SK-N-SH (cell line): ENCODE measurements at regions not wholly inside any gene's neighbourhood (a gene's known extent, or its start where the extent isn't known, plus 50 kb on each side); places are given as distances from the start of the nearest gene placed in this dataset.

Source experiments
- CTCF ChIA-PET: fragments of 300-600, 350-600 bp; formaldehyde crosslinking; extraction: SDS; loops from one replicate; lab custom pipeline; 2021; lab: Yijun Ruan, JAX
- POLR2A ChIA-PET: fragments of 350-600 bp; sonication (Branson Sonifier 250); formaldehyde crosslinking; extraction: SDS; loops from one replicate; lab custom pipeline; 2020; ENCODE audit warnings: antibody characterized with exemption, inconsistent platforms; lab: Yijun Ruan, JAX
- DNase-seq: peaks from one replicate; pipeline ENCODE4 v3.0.0; 2012
- H2AFZ ChIP-seq: fragments of 200-600 bp; sonication (generic); 2 replicates; pipeline ENCODE4 v1.8.1; 2016; ENCODE audit warnings: antibody characterized with exemption, mild to moderate bottlenecking, low read depth
- H3F3A ChIP-seq: fragments of 200-600 bp; sonication (generic); replicated peaks from 2 replicates; pipeline ENCODE3; 2016; ENCODE audit warnings: antibody characterized with exemption, mild to moderate bottlenecking; ENCODE audit not compliant: insufficient read depth
- H3K27ac ChIP-seq, 2 experiments: fragments of 200-500 bp in 1 of 2; fragments of 200-600 bp in 1 of 2; sonication (Bioruptor generic) in 1 of 2; sonication (generic), shearing (Covaris generic) in 1 of 2; 2 replicates each; pipeline versions ENCODE4 v1.5.1 to v1.6.1; 2014 to 2016; ENCODE audit warnings: low read depth in 2 of 2, inconsistent platforms in 1 of 2, low read length in 1 of 2, mild to moderate bottlenecking in 1 of 2, mixed read lengths in 1 of 2
- H3K27me3 ChIP-seq: fragments of 200-600 bp; sonication (generic), shearing (Covaris generic); 2 replicates; pipeline ENCODE4 v1.6.1; 2016; ENCODE audit warnings: mixed run types; ENCODE audit not compliant: insufficient read depth
- H3K36me3 ChIP-seq, 2 experiments: fragments of 200-500 bp in 1 of 2; fragments of 200-600 bp in 1 of 2; sonication (Bioruptor generic) in 1 of 2; sonication (generic) in 1 of 2; replicated peaks in 1 of 2; 2 replicates each; pipeline versions ENCODE3 to v1.5.1; 2014 to 2016; ENCODE audit warnings: low read length in 1 of 2, mild to moderate bottlenecking in 1 of 2; ENCODE audit not compliant: insufficient read depth in 2 of 2, control insufficient read depth in 1 of 2
- H3K4me1 ChIP-seq, 2 experiments: fragments of 200-500 bp in 1 of 2; fragments of 200-600 bp in 1 of 2; sonication (Bioruptor generic) in 1 of 2; sonication (generic), shearing (Covaris generic) in 1 of 2; 2 replicates each; pipeline versions ENCODE4 v1.5.1 to v1.6.1; 2014 to 2016; ENCODE audit warnings: low read depth in 1 of 2, low read length in 1 of 2, mixed run types in 1 of 2; ENCODE audit not compliant: insufficient read depth in 2 of 2, control insufficient read depth in 1 of 2
- H3K4me2 ChIP-seq: fragments of 200-600 bp; sonication (generic), shearing (Covaris generic); 2 replicates; pipeline ENCODE4 v1.6.1; 2017; ENCODE audit warnings: mixed run types
- H3K4me3 ChIP-seq, 2 experiments: fragments of 200-500 bp in 1 of 2; fragments of 200-600 bp in 1 of 2; sonication (Bioruptor generic) in 1 of 2; sonication (generic), shearing (Covaris generic) in 1 of 2; 2 replicates each; pipeline versions ENCODE4 v1.5.1 to v1.8.1; 2014 to 2016; ENCODE audit warnings: low read depth in 2 of 2, inconsistent platforms in 1 of 2, low read length in 1 of 2, mild to moderate bottlenecking in 1 of 2, mixed read lengths in 1 of 2, moderate library complexity in 1 of 2
- H3K79me2 ChIP-seq: fragments of 200-600 bp; sonication (generic); 2 replicates; pipeline ENCODE4 v1.8.1; 2017; ENCODE audit warnings: mild to moderate bottlenecking; ENCODE audit not compliant: insufficient read depth
- H3K9ac ChIP-seq: fragments of 200-600 bp; sonication (generic); 2 replicates; pipeline ENCODE4 v1.6.1; 2017; ENCODE audit warnings: mixed run types
- H3K9me2 ChIP-seq: fragments of 200-600 bp; sonication (generic); 2 replicates; pipeline ENCODE4 v1.6.1; 2017; ENCODE audit warnings: mixed run types
- H3K9me3 ChIP-seq: fragments of 200-600 bp; sonication (generic); 2 replicates; pipeline ENCODE4 v1.6.1; 2017; ENCODE audit warnings: mixed run types, mild to moderate bottlenecking, moderate library complexity
- H4K20me1 ChIP-seq: fragments of 200-600 bp; sonication (generic); 2 replicates; pipeline ENCODE4 v1.6.1; 2017; ENCODE audit warnings: mild to moderate bottlenecking, mixed run types; ENCODE audit not compliant: insufficient read depth
- CTCF ChIP-seq: fragments of 200-600 bp; sonication (generic); IDR thresholded peaks from 2 replicates; pipeline ENCODE4 v1.6.1; 2017; ENCODE audit warnings: antibody characterized with exemption, mild to moderate bottlenecking, moderate library complexity
- ELF1 ChIP-seq: IDR thresholded peaks from 2 replicates; pipeline ENCODE4 v1.4.0; 2012
- EP300 ChIP-seq, 2 experiments: IDR thresholded peaks; 2 replicates each; pipeline versions ENCODE4 v1.4.0 to v1.6.1; 2012; ENCODE audit warnings: borderline replicate concordance in 1 of 2, low read depth in 1 of 2, low read length in 1 of 2
- FOXJ3 ChIP-seq: sonication (generic); formaldehyde crosslinking; IDR thresholded peaks from 2 replicates; pipeline ENCODE4 v1.5.1; 2020; ENCODE audit warnings: mild to moderate bottlenecking, missing genetic modification reagents
- FOXM1 ChIP-seq: IDR thresholded peaks from 2 replicates; pipeline ENCODE4 v1.4.0; 2012; ENCODE audit warnings: low read depth, mild to moderate bottlenecking
- GATA2 ChIP-seq: sonication (generic); formaldehyde crosslinking; IDR thresholded peaks from 2 replicates; pipeline ENCODE4 v1.5.0; 2020; ENCODE audit warnings: mild to moderate bottlenecking, missing genetic modification reagents
- IRF3 ChIP-seq: fragments of 150-350 bp; IDR thresholded peaks from 2 replicates; pipeline ENCODE4 v1.6.1; 2016; ENCODE audit warnings: mild to moderate bottlenecking, low read depth, low read length
- JUND ChIP-seq: IDR thresholded peaks from 2 replicates; pipeline ENCODE4 v1.4.0; 2012
- MAX ChIP-seq: IDR thresholded peaks from 2 replicates; pipeline ENCODE4 v1.4.0; 2012; ENCODE audit warnings: low read depth
- NFIC ChIP-seq: IDR thresholded peaks from 2 replicates; pipeline ENCODE4 v1.4.0; 2012; ENCODE audit warnings: borderline replicate concordance
- NRF1 ChIP-seq: IDR thresholded peaks from 2 replicates; pipeline ENCODE4 v1.6.1; 2012; ENCODE audit warnings: low read depth, mild to moderate bottlenecking, low read length
- PBX3 ChIP-seq: IDR thresholded peaks from 2 replicates; pipeline ENCODE4; 2012
- RAD21 ChIP-seq: IDR thresholded peaks from 2 replicates; pipeline ENCODE4 v1.6.1; 2012; ENCODE audit warnings: mild to moderate bottlenecking, low read length
- REST ChIP-seq: IDR thresholded peaks from 2 replicates; pipeline ENCODE4 v1.6.1; 2012; ENCODE audit warnings: mild to moderate bottlenecking, low read depth, low read length, moderate library complexity
- TAF1 ChIP-seq: IDR thresholded peaks from 2 replicates; pipeline ENCODE4 v1.6.1; 2012; ENCODE audit warnings: low read depth, mild to moderate bottlenecking, low read length, moderate library complexity, borderline replicate concordance
- TCF12 ChIP-seq: IDR thresholded peaks from 2 replicates; pipeline ENCODE4 v1.4.0; 2012
- USF1 ChIP-seq: IDR thresholded peaks from 2 replicates; pipeline ENCODE4 v1.4.0; 2012; ENCODE audit warnings: low read depth, borderline replicate concordance
- YY1 ChIP-seq: IDR thresholded peaks from 2 replicates; pipeline ENCODE4 v1.4.0; 2012; ENCODE audit warnings: low read depth, mild to moderate bottlenecking
- WGBS: methylation state at CpG from one replicate; pipeline ENCODE4 v1.1.6; 2017; ENCODE audit warnings: low lambda C conversion rate; 5-methylcytosine and 5-hydroxymethylcytosine counted together

- no peak for TF ChIP-seq RAD21
- TF ChIP-seq TCF12: no peak
Measured at GRCh38 chr16:35552763-35553162, 2093.4 kb downstream of the TP53TG3F start (continued).

- H3K4me1 ChIP-seq: no peaks in the 10 kb centered on the region; a peak in 1 of 4 replicates
- H3K27me3 ChIP-seq: no peaks in the 10 kb centered on the region
- no peaks in the 10 kb centered on the region for H3K36me3 ChIP-seq
- H3K27ac ChIP-seq: no peak overlapping the region
- WGBS: 52% methylated on average over 2 of the region's 2 CpGs
- H3K9ac ChIP-seq: no peak overlapping the region
- DNase-seq: no peak
- no peak overlapping the region for H2AFZ ChIP-seq
- no peak for TF ChIP-seq IRF3
- TF ChIP-seq PBX3: no peak
- TF ChIP-seq NFIC: no peak
- TF ChIP-seq GATA2 (CRISPR knock-in tag): no peak
- no peak for TF ChIP-seq NRF1
- H3K4me2 ChIP-seq: no peak overlapping the region
- H3K79me2 ChIP-seq: no peaks in the 10 kb centered on the region
- H3K9me2 ChIP-seq: no peaks in the 10 kb centered on the region
- peaks cover 9% of the 10 kb centered on the region for H3F3A ChIP-seq
- POLR2A ChIA-PET: no interaction called here
- H4K20me1 ChIP-seq: no peaks in the 10 kb centered on the region
- no peaks in the 10 kb centered on the region for H3K9me3 ChIP-seq
- no peak overlapping the region for H3K4me3 ChIP-seq
- CTCF ChIA-PET: no interaction called here
Measured at GRCh38 chr16:35557731-35558130, 2098.3 kb downstream of the TP53TG3F start.

- Histone ChIP-seq H3K4me2 (no peak overlapping the region), H3K9me2 (no peaks in the 10 kb centered on the region), H3K36me3 (no peaks in the 10 kb centered on the region), H3K79me2 (no peaks in the 10 kb centered on the region), H2AFZ (no peak overlapping the region), H3K4me1 (no peaks in the 10 kb centered on the region; a peak in 1 of 4 replicates), H3K27me3 (no peaks in the 10 kb centered on the region), H3F3A (no peaks in the 10 kb centered on the region), H3K9me3 (no peaks in the 10 kb centered on the region), H4K20me1 (no peaks in the 10 kb centered on the region), H3K9ac (no peak overlapping the region), H3K27ac (no peak overlapping the region), H3K4me3 (no peak overlapping the region)
- 39% methylated on average over 2 of the region's 2 CpGs for WGBS
- CTCF ChIA-PET: no interaction called here
- no peak for DNase-seq
- POLR2A ChIA-PET: no interaction called here
- TF ChIP-seq FOXJ3 (CRISPR knock-in tag) (no peak), CTCF (no peak; the same call in 1 of the 2 replicates), EP300 (IDR thresholded peaks at IDR 0.05; ENCODE audit: borderline replicate concordance in 1 of 2, low read depth in 1 of 2, low read length in 1 of 2) (no peak), YY1 (no peak), ELF1 (no peak), GATA2 (CRISPR knock-in tag) (no peak), NFIC (no peak), USF1 (no peak), REST (no peak), TAF1 (no peak), JUND (no peak), MAX (no peak), FOXM1 (no peak)
Measured at GRCh38 chr16:35559911-35560636, 2100.7 kb downstream of the TP53TG3F start.
